HepG2 (cell line): ENCODE measurements at regions not wholly inside any gene's neighbourhood (a gene's known extent, or its start where the extent isn't known, plus 50 kb on each side); places are given as distances from the start of the nearest gene placed in this dataset.

ENCODE experiments used
- ATAC-seq: fragments of 200-7000 bp; cut with Tn5 transposase; 3 replicates; pipeline ENCODE4 v1.9.1; 2020; ENCODE audit warnings: mild to moderate bottlenecking, moderate library complexity
- BruUV-seq: library from RNA; stranded (reverse); fragments of 400-500 nt; replicated peaks from 2 replicates; lab custom pipeline; 2021; lab: Mats Ljungman, UMichigan
- CTCF ChIA-PET: fragments of 300-600 bp; formaldehyde crosslinking; extraction: SDS; loops from one replicate; lab custom pipeline; 2021; ENCODE audit warnings: low total read pairs, inconsistent platforms, low intra/inter-chr PET ratio; lab: Yijun Ruan, JAX
- POLR2A ChIA-PET: fragments of 350-600 bp; sonication (Branson Sonifier 250); formaldehyde crosslinking; loops from one replicate; lab custom pipeline; 2020; ENCODE audit warnings: antibody characterized with exemption, inconsistent platforms; lab: Yijun Ruan, JAX
- DNase-seq: peaks from one replicate; pipeline ENCODE4 v3.0.0-alpha.2; 2015; ENCODE audit warnings: low spot score
- FAIRE-seq: peaks from 3 replicates; lab custom pipeline; 2011; peaks lifted over from hg19 to GRCh38; lab: Jason Lieb, UNC
- H2AFZ ChIP-seq: one replicate; pipeline ENCODE4 v1.6.1; 2011; ENCODE audit warnings: low read length, inconsistent platforms
- H3K27ac ChIP-seq: fragments of 300-600 bp; 3 replicates; pipeline ENCODE4 v1.8.0; 2011; ENCODE audit warnings: mixed run types, mild to moderate bottlenecking, mixed read lengths, low read length, inconsistent platforms; ENCODE audit not compliant: insufficient read depth; ENCODE audit errors: extremely low read length
- H3K27me3 ChIP-seq, 2 experiments: fragments of 200-600 bp in 1 of 2; 2 replicates in 1 of 2; 3 replicates in 1 of 2; pipeline versions ENCODE4 v1.6.0 to v1.8.0; 2011; ENCODE audit warnings: low read length in 2 of 2, mild to moderate bottlenecking in 2 of 2, moderate library complexity in 2 of 2, inconsistent platforms in 1 of 2; ENCODE audit not compliant: insufficient read depth in 2 of 2, control insufficient read depth in 1 of 2
- H3K36me3 ChIP-seq, 2 experiments: fragments of 200-600 bp in 1 of 2; replicated peaks in 1 of 2; 2 replicates in 1 of 2; 3 replicates in 1 of 2; pipeline versions ENCODE4 v1.5.1 to v1.8.0; 2011; ENCODE audit warnings: low read length in 2 of 2, inconsistent platforms in 1 of 2; ENCODE audit not compliant: insufficient read depth in 2 of 2, control insufficient read depth in 1 of 2
- H3K4me1 ChIP-seq: 2 replicates; pipeline ENCODE4 v1.5.1; 2012; ENCODE audit warnings: low read length, inconsistent platforms; ENCODE audit not compliant: insufficient read depth
- H3K4me2 ChIP-seq: 2 replicates; pipeline ENCODE4 v1.6.0; 2011; ENCODE audit warnings: low read depth, low read length, inconsistent platforms
- H3K4me3 ChIP-seq, 3 experiments: fragments of 200-600 bp in 1 of 3; sonication (generic), shearing (Covaris generic) in 1 of 3; replicated peaks in 1 of 3; 2 replicates each; pipeline ENCODE4 v1.5.1; 2011 to 2016; ENCODE audit warnings: low read length in 3 of 3, inconsistent platforms in 2 of 3, low read depth in 2 of 3, mild to moderate bottlenecking in 2 of 3, control low read depth in 1 of 3, mixed read lengths in 1 of 3; ENCODE audit not compliant: insufficient read depth in 1 of 3
- H3K79me2 ChIP-seq: one replicate; pipeline ENCODE4 v1.6.1; 2011; ENCODE audit warnings: low read length, inconsistent platforms; ENCODE audit not compliant: insufficient read depth
- H3K9ac ChIP-seq: 2 replicates; pipeline ENCODE4 v1.6.0; 2011; ENCODE audit warnings: mild to moderate bottlenecking, low read depth, low read length, inconsistent platforms; ENCODE audit not compliant: insufficient read depth
- H3K9me3 ChIP-seq: 2 replicates; pipeline ENCODE4 v1.5.1; 2012; ENCODE audit warnings: mild to moderate bottlenecking, low read length
- H4K20me1 ChIP-seq: 2 replicates; pipeline ENCODE4 v1.6.0; 2011; ENCODE audit warnings: inconsistent platforms, mild to moderate bottlenecking, low read length, moderate library complexity; ENCODE audit not compliant: insufficient read depth
- CBX2 ChIP-seq, 2 experiments: fragments of 200-600 bp in 1 of 2; sonication (generic); formaldehyde crosslinking in 1 of 2; IDR thresholded peaks; 2 replicates each; pipeline versions ENCODE4 v1.7.0 to v1.8.1; 2018 to 2022; ENCODE audit warnings: low read depth in 2 of 2, low read length in 1 of 2, mild to moderate bottlenecking in 1 of 2, missing genetic modification reagents in 1 of 2
- HOXA7 ChIP-seq: sonication (generic); formaldehyde crosslinking; IDR thresholded peaks from 2 replicates; pipeline ENCODE4 v1.8.1; 2022; ENCODE audit warnings: mild to moderate bottlenecking, missing genetic modification reagents, moderate library complexity
- IRF2 ChIP-seq: IDR thresholded peaks from 2 replicates; pipeline ENCODE4 v1.6.1; 2018; ENCODE audit warnings: missing genetic modification reagents, missing compliant biosample characterization
- ZBTB20 ChIP-seq: sonication (generic); formaldehyde crosslinking; IDR thresholded peaks from 2 replicates; pipeline ENCODE4 v1.8.1; 2023; ENCODE audit warnings: missing genetic modification reagents, low read depth, mild to moderate bottlenecking, borderline replicate concordance
- ZNF335 ChIP-seq: sonication (generic); formaldehyde crosslinking; IDR thresholded peaks from 2 replicates; pipeline ENCODE4 v1.4.0; 2020; ENCODE audit warnings: missing genetic modification reagents
- ZNF720 ChIP-seq: sonication (generic); formaldehyde crosslinking; IDR thresholded peaks from 2 replicates; pipeline ENCODE4 v1.4.0; 2020; ENCODE audit warnings: missing genetic modification reagents
- in situ Hi-C: cut with HindIII; loops from 2 replicates; pipeline ENCODE4 v1.10.0; 2017; ENCODE audit warnings: low pct_unique_long_range_greater_than_20kb; ENCODE audit not compliant: extremely low pct_ligation_motif_present
- intact Hi-C: fragments of 100-400 bp; cut with micrococcal nuclease; formaldehyde crosslinking; loops from one replicate; pipeline ENCODE4 v1.10.0; 2022; ENCODE audit not compliant: unreplicated experiment
- TF ChIP-seq, protein P1 (sequence below), 2 experiments: IDR thresholded peaks; 2 replicates each; pipeline ENCODE4 v1.6.1; 2011 to 2012; ENCODE audit warnings: low read length in 2 of 2, borderline replicate concordance in 1 of 2, low read depth in 1 of 2, mild to moderate bottlenecking in 1 of 2, moderate library complexity in 1 of 2

DNA sequence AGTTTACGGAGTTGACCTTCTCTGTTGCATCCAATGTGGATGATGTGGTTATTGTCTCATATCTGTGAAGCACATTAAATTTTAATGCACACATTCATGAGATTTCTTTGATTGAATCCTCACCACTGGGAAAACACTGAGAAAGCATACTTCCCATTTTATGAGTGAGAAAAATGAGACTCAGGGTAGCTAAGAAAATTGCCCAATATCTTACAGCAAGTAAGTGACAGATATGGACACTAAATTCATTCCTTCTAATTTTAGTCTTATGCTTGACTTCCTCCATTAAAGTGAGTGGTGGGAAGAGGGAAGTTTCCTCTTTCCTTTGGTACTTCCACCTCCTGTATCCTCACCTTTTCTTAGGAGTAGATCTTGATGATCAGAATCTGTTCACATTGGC lies 504.8 kb upstream of the BOD1L1 start (continued):
- TF ChIP-seq, protein P1, sequence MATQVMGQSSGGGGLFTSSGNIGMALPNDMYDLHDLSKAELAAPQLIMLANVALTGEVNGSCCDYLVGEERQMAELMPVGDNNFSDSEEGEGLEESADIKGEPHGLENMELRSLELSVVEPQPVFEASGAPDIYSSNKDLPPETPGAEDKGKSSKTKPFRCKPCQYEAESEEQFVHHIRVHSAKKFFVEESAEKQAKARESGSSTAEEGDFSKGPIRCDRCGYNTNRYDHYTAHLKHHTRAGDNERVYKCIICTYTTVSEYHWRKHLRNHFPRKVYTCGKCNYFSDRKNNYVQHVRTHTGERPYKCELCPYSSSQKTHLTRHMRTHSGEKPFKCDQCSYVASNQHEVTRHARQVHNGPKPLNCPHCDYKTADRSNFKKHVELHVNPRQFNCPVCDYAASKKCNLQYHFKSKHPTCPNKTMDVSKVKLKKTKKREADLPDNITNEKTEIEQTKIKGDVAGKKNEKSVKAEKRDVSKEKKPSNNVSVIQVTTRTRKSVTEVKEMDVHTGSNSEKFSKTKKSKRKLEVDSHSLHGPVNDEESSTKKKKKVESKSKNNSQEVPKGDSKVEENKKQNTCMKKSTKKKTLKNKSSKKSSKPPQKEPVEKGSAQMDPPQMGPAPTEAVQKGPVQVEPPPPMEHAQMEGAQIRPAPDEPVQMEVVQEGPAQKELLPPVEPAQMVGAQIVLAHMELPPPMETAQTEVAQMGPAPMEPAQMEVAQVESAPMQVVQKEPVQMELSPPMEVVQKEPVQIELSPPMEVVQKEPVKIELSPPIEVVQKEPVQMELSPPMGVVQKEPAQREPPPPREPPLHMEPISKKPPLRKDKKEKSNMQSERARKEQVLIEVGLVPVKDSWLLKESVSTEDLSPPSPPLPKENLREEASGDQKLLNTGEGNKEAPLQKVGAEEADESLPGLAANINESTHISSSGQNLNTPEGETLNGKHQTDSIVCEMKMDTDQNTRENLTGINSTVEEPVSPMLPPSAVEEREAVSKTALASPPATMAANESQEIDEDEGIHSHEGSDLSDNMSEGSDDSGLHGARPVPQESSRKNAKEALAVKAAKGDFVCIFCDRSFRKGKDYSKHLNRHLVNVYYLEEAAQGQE (IDR thresholded peaks at IDR 0.05; ENCODE audit: borderline replicate concordance in 1 of 2, low read depth in 1 of 2, low read length in 2 of 2), result no peak

DNA sequence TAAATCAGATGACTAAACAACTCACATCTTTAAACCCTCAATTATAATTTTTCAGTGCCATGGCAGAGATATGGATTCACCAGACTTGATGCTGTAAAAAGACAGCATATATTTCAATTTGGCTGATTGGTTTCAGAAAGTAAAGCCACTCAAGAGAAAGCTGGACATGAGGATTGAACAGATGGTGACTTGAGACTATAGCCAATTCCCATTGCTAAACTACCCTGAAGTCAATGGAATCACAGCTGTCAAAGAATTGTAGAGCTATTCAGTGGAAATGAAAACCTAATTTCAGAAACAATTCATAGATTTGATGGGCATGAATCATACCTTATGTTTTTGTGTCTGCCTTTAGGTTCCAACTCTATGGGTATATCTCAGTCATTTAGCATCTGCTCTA lies 510.6 kb upstream of the BOD1L1 start:
- ATAC-seq (no peak), DNase-seq (no peak), FAIRE-seq (no peak)
- Histone ChIP-seq H3K36me3 (no peaks in the 10 kb centered on the region), H3K27me3 (no peaks in the 10 kb centered on the region), H3K9ac (no peak overlapping the region), H3K4me1 (no peaks in the 10 kb centered on the region), H3K27ac (no peak overlapping the region), H3K4me3 (no peak overlapping the region), H3K9me3 (peaks cover 76% of the 10 kb centered on the region), H3K4me2 (no peak overlapping the region), H2AFZ (no peak overlapping the region), H4K20me1 (no peaks in the 10 kb centered on the region), H3K79me2 (no peaks in the 10 kb centered on the region)
- in situ Hi-C loops, result no loop called here
- BruUV-seq, result no TSS peak
- ChIA-PET CTCF (no interaction called here), POLR2A (no interaction called here)
- no peak for TF ChIP-seq ZBTB20 (CRISPR knock-in tag)
- no peak for TF ChIP-seq ZNF720 (CRISPR knock-in tag)
- no peak for TF ChIP-seq CBX2 (IDR thresholded peaks at IDR 0.05; ENCODE audit: low read depth, low read length)
- TF ChIP-seq CBX2 (CRISPR knock-in tag; IDR thresholded peaks at IDR 0.05; ENCODE audit: low read depth), result no peak
- no peak for TF ChIP-seq HOXA7 (CRISPR knock-in tag)
- TF ChIP-seq IRF2 (CRISPR knock-in tag), result no peak
- no peak for TF ChIP-seq ZNF335 (CRISPR knock-in tag)
- intact Hi-C loops, result no loop called here
